ENCODE measurements at regions not wholly inside any gene's neighbourhood (a gene's known extent, or its start where the extent isn't known, plus 50 kb on each side); places are given as distances from the start of the nearest gene placed in this dataset.

DNA sequence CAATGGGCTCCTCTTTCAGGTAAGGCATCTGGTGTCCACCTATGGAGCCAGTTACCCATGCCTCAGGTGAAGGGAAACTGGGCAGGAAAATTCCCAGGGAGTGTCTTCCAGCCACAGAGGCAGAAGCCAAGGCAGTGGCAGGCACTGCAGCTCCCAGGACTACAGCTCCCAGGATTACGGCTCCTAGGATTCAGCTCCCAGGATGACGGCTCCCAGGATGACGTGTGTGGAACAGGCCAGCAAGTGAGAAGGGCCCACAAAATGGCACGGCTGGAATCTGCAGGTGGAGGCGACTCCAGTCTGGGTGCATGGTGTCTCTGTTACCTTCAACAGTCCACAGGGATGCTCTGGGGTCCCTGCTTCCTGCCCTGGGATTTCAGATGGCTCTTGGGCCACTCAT lies 92.1 kb downstream of the PTGR3 start:
- TF ChIP-seq, protein P1, sequence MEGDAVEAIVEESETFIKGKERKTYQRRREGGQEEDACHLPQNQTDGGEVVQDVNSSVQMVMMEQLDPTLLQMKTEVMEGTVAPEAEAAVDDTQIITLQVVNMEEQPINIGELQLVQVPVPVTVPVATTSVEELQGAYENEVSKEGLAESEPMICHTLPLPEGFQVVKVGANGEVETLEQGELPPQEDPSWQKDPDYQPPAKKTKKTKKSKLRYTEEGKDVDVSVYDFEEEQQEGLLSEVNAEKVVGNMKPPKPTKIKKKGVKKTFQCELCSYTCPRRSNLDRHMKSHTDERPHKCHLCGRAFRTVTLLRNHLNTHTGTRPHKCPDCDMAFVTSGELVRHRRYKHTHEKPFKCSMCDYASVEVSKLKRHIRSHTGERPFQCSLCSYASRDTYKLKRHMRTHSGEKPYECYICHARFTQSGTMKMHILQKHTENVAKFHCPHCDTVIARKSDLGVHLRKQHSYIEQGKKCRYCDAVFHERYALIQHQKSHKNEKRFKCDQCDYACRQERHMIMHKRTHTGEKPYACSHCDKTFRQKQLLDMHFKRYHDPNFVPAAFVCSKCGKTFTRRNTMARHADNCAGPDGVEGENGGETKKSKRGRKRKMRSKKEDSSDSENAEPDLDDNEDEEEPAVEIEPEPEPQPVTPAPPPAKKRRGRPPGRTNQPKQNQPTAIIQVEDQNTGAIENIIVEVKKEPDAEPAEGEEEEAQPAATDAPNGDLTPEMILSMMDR (conservative IDR thresholded peaks at IDR 0.05), result no peak
- no peak for TF ChIP-seq ZFX (IDR thresholded peaks at IDR 0.05)
